NT2/D1 (cell line): ENCODE measurements at regions not wholly inside any gene's neighbourhood (a gene's known extent, or its start where the extent isn't known, plus 50 kb on each side); places are given as distances from the start of the nearest gene placed in this dataset.

Experiments used
- SUZ12 ChIP-seq: IDR thresholded peaks from 2 replicates; pipeline ENCODE4 v1.6.1; 2011; ENCODE audit not compliant: insufficient read length, insufficient read depth; ENCODE audit errors: extremely low read depth
- YY1 ChIP-seq: IDR thresholded peaks from 2 replicates; pipeline ENCODE4 v1.6.1; 2011; ENCODE audit not compliant: insufficient read length, insufficient read depth
- ZNF274 ChIP-seq: IDR thresholded peaks from 2 replicates; pipeline ENCODE4 v1.6.1; 2011; ENCODE audit warnings: mild to moderate bottlenecking, low read depth, low read length

- TF ChIP-seq YY1, result no peak
- TF ChIP-seq SUZ12, result no peak
- no peak for TF ChIP-seq ZNF274
Observed at GRCh38 chr1:82721702-82722101, 921.0 kb downstream of the ADGRL2 start.
